ENCODE measurements at regions not wholly inside any gene's neighbourhood (a gene's known extent, or its start where the extent isn't known, plus 50 kb on each side); places are given as distances from the start of the nearest gene placed in this dataset.

DNA sequence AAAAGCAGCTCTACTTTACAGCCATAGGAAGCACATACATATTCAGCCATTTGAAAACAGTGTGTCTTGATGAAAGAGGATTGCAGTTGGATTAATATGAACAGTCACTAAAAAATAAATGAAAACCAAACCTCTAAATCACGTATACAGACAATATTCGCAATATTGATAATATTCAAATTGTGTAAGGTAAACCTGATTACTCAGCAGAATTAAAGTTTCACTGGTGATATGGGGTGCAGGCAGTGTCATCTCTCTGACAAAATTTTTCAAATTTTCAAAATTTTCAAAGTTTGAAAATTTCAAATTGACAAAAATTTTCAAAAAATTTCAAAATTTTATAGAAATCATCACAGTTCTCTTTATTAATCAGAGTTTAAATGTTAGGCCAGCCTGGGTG, 55.7 kb downstream of the FAT4 start:
- TF ChIP-seq, protein P1, sequence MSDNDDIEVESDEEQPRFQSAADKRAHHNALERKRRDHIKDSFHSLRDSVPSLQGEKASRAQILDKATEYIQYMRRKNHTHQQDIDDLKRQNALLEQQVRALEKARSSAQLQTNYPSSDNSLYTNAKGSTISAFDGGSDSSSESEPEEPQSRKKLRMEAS (IDR thresholded peaks at IDR 0.05) = no peak
- TF ChIP-seq TAF1 (conservative IDR thresholded peaks at IDR 0.05) (no peak), RAD21 (IDR thresholded peaks at IDR 0.05) (no peak), CTCF (IDR thresholded peaks at IDR 0.05; ENCODE audit: low read depth, low read length, missing input control) (no peak), FOXA1 (IDR thresholded peaks at IDR 0.05) (no peak), ZBTB33 (IDR thresholded peaks at IDR 0.05) (no peak)
